ENCODE measurements at regions not wholly inside any gene's neighbourhood (a gene's known extent, or its start where the extent isn't known, plus 50 kb on each side); places are given as distances from the start of the nearest gene placed in this dataset.

DNA sequence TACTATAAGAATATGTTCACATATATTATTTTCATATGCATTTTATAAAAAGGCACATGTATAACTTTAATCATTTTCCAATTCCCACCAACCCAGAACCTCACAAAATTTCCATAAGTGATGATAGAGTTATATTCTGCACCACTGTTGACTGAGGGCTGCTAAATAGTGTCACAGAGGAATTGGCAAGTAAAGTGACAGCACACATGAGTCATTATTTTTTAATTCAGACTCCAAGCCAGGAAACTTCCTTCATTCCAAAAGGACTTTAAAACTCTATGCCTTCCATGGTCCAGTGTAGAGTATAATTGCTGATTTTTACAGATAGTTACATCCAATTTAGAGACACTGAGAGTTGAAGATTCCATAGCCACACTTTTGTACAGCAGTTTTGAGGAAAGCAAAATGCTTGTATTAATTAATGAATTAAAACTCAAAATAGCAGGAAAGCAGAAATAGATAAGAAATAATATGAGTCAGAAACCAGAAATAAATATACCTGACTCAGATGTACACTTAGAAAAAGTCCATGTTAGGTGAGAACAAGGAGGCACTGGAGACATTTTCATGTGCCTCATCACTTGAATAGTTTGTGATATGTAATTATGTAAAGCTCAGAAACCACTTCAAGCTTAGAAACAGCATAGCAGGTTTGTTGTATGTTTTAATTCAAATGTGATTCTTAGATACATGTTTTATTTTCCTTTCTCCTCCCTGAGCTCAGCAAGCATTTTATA is 425.2 kb upstream of the OPRM1 start:
- Histone ChIP-seq H3K27ac (ENCODE audit: extremely low read depth, low read depth, low read length) (no peak overlapping the region), H2AFZ (ENCODE audit: low read depth, low read length) (no peak overlapping the region), H3K4me2 (ENCODE audit: insufficient read depth, low read length) (no peak overlapping the region), H3K9me1 (ENCODE audit: control insufficient read depth, insufficient read depth, low read length) (no peaks in the 10 kb centered on the region), H3K4me1 (replicated peaks in 1 of 2; ENCODE audit: control insufficient read depth in 2 of 2, insufficient read depth in 2 of 2, low read length in 2 of 2) (no peaks in the 10 kb centered on the region), H4K20me1 (replicated peaks; ENCODE audit: control insufficient read depth, insufficient read depth, low read length) (no peaks in the 10 kb centered on the region), H3K9ac (ENCODE audit: insufficient read depth in 1 of 2, low read depth in 2 of 2, low read length in 2 of 2) (no peak overlapping the region), H3K27me3 (ENCODE audit: control insufficient read depth in 2 of 2, insufficient read depth in 2 of 2, low read length in 2 of 2) (no peaks in the 10 kb centered on the region), H3K9me3 (replicated peaks; ENCODE audit: control insufficient read depth, insufficient read depth, low read depth, low read length) (no peaks in the 10 kb centered on the region), H3K36me3 (ENCODE audit: control insufficient read depth, insufficient read depth, low read length) (no peaks in the 10 kb centered on the region), H3K4me3 (no peak overlapping the region), H3K79me2 (ENCODE audit: control insufficient read depth, insufficient read depth, low read length) (no peaks in the 10 kb centered on the region)
- BruUV-seq (replicated peaks), result no TSS peak
- POLR2A ChIA-PET, result no interaction called here
- no peak for FAIRE-seq
- TF ChIP-seq, protein P1, sequence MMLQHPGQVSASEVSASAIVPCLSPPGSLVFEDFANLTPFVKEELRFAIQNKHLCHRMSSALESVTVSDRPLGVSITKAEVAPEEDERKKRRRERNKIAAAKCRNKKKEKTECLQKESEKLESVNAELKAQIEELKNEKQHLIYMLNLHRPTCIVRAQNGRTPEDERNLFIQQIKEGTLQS (IDR thresholded peaks at IDR 0.05), result no peak
- TF ChIP-seq, protein P1 (CRISPR knock-in tag; conservative IDR thresholded peaks at IDR 0.05), result no peak
- TF ChIP-seq FOXK1 (CRISPR knock-in tag; IDR thresholded peaks at IDR 0.05; ENCODE audit: borderline replicate concordance) (no peak), NCOA4 (IDR thresholded peaks at IDR 0.05; ENCODE audit: partially characterized antibody) (no peak), NR2C2 (CRISPR knock-in tag; IDR thresholded peaks at IDR 0.05) (no peak), NR2C2 (tag; IDR thresholded peaks at IDR 0.05) (no peak), SLC30A9 (CRISPR knock-in tag; IDR thresholded peaks at IDR 0.05) (no peak), SREBF1 (IDR thresholded peaks at IDR 0.05; ENCODE audit: borderline replicate concordance, low read depth, low read length) (no peak), CBX3 (IDR thresholded peaks at IDR 0.05; ENCODE audit: borderline replicate concordance in 1 of 2, low read length in 2 of 2) (no peak), ZNF830 (CRISPR knock-in tag; IDR thresholded peaks at IDR 0.05) (no peak), SRSF1 (IDR thresholded peaks at IDR 0.05; ENCODE audit: low read depth, low read length) (no peak), SAFB (IDR thresholded peaks at IDR 0.05; ENCODE audit: borderline replicate concordance, low read depth, low read length) (no peak), ILK (tag; IDR thresholded peaks at IDR 0.05; ENCODE audit: borderline replicate concordance, low read depth) (no peak)
- TF ChIP-seq, protein P2, sequence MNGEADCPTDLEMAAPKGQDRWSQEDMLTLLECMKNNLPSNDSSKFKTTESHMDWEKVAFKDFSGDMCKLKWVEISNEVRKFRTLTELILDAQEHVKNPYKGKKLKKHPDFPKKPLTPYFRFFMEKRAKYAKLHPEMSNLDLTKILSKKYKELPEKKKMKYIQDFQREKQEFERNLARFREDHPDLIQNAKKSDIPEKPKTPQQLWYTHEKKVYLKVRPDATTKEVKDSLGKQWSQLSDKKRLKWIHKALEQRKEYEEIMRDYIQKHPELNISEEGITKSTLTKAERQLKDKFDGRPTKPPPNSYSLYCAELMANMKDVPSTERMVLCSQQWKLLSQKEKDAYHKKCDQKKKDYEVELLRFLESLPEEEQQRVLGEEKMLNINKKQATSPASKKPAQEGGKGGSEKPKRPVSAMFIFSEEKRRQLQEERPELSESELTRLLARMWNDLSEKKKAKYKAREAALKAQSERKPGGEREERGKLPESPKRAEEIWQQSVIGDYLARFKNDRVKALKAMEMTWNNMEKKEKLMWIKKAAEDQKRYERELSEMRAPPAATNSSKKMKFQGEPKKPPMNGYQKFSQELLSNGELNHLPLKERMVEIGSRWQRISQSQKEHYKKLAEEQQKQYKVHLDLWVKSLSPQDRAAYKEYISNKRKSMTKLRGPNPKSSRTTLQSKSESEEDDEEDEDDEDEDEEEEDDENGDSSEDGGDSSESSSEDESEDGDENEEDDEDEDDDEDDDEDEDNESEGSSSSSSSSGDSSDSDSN (IDR thresholded peaks at IDR 0.05; ENCODE audit: borderline replicate concordance in 1 of 2, low read depth in 2 of 2, low read length in 2 of 2), result no peak
- in situ Hi-C loops (cut with MboI), result no loop called here
- CTCF ChIA-PET (ENCODE audit: low intra/inter-chr PET ratio), result no interaction called here
- intact Hi-C loops (cut with micrococcal nuclease), result no loop called here
- no peak for DNase-seq (ENCODE audit: extremely low read depth in 1 of 4, low spot score in 3 of 4)
- no peak for ATAC-seq
